ENCODE measurements at regions not wholly inside any gene's neighbourhood (a gene's known extent, or its start where the extent isn't known, plus 50 kb on each side); places are given as distances from the start of the nearest gene placed in this dataset.
A peak's percentile ranks its signal among the peaks of the same experiment; 100 is the strongest.

DNA sequence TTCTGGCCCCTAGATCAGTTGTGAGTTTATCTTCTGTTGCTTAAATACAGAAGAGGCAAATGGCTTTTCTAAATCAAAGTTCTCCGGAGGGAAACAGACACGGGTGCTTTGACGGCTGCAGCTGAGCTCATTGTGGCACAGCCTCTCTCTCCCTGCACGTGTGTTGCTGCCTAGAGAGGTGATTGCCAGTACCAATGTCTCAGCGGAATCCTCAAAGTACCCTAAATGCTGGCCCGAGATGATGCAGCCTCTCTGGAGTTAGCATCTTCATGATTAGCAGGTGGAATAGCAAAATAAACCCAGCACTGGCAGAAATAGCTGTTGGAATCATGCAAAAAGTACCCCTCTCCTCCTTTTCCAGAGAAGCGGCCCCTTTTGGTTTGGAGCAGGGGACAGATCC is 192.2 kb downstream of the PRDM2 start:
- no TSS peak for BruUV-seq (replicated peaks)
- peaks cover 17% of the 10 kb centered on the region for H3K27me3 ChIP-seq (replicated peaks; ENCODE audit: insufficient read depth, low read depth, low read length, poor library complexity)
- intact Hi-C loops (cut with micrococcal nuclease; ENCODE audit: unreplicated experiment), result no loop called here
- H3K4me3 ChIP-seq (ENCODE audit: low read depth, low read length, poor library complexity, severe bottlenecking), result peak overlapping the region; percentile 52
- no peak overlapping the region for H3K27ac ChIP-seq (ENCODE audit: low read depth, low read length, poor library complexity, severe bottlenecking)
- no peaks in the 10 kb centered on the region for H3K9me3 ChIP-seq (ENCODE audit: low read depth, low read length, poor library complexity, severe bottlenecking)
- peaks cover 2% of the 10 kb centered on the region for H3K4me1 ChIP-seq (ENCODE audit: insufficient read depth, low read length, poor library complexity, severe bottlenecking)
- no peak for DNase-seq (ENCODE audit: low spot score)
- CTCF ChIA-PET, result no interaction called here
- H3K36me3 ChIP-seq (ENCODE audit: insufficient read depth, low read length, poor library complexity, severe bottlenecking), result no peaks in the 10 kb centered on the region
- TF ChIP-seq, protein P1, sequence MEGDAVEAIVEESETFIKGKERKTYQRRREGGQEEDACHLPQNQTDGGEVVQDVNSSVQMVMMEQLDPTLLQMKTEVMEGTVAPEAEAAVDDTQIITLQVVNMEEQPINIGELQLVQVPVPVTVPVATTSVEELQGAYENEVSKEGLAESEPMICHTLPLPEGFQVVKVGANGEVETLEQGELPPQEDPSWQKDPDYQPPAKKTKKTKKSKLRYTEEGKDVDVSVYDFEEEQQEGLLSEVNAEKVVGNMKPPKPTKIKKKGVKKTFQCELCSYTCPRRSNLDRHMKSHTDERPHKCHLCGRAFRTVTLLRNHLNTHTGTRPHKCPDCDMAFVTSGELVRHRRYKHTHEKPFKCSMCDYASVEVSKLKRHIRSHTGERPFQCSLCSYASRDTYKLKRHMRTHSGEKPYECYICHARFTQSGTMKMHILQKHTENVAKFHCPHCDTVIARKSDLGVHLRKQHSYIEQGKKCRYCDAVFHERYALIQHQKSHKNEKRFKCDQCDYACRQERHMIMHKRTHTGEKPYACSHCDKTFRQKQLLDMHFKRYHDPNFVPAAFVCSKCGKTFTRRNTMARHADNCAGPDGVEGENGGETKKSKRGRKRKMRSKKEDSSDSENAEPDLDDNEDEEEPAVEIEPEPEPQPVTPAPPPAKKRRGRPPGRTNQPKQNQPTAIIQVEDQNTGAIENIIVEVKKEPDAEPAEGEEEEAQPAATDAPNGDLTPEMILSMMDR (conservative IDR thresholded peaks at IDR 0.05; ENCODE audit: low read depth, low read length), result no peak
- no peak for TF ChIP-seq EZH2 (IDR thresholded peaks at IDR 0.05; ENCODE audit: borderline replicate concordance, low read depth, low read length, poor library complexity, severe bottlenecking)
- POLR2A ChIA-PET (ENCODE audit: low non-redundant PET), result no interaction called here

DNA sequence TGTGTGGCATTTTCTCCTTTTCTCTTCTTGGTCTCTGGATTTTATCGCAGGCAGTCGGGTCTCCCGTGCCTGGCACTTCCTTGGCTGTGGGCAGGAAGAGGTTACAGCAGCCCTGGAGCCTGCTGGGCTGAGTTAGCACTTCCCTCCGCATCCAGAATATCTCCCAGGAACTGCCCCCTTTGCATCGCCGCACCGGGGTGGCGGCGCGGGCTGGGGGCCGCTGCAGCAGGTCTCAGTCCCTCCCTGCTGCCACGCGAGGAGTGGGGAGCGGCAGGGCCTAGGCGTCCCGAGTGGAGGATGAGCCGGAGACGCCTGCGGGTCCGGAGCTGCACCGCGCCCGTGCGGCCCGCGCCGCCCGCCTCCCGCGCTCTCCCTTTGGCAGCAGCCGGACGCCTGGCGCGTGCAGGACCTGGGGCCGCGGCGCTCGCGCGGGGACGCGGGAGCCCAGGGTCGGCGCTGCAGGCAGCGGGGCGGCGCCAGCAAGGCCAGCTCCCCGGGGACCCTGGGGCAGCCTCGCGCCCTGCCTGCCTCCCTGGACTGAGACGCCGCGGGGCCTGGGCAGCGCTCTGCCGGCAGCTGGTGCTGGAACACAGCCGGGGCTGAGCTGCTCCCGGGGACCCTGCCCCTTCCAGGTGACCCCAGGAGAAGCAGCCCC is 192.8 kb downstream of the PRDM2 start:
- POLR2A ChIA-PET (ENCODE audit: low non-redundant PET), result no interaction called here
- CTCF ChIA-PET, result no interaction called here
- peaks cover 17% of the 10 kb centered on the region for H3K27me3 ChIP-seq (replicated peaks; ENCODE audit: insufficient read depth, low read depth, low read length, poor library complexity)

DNA sequence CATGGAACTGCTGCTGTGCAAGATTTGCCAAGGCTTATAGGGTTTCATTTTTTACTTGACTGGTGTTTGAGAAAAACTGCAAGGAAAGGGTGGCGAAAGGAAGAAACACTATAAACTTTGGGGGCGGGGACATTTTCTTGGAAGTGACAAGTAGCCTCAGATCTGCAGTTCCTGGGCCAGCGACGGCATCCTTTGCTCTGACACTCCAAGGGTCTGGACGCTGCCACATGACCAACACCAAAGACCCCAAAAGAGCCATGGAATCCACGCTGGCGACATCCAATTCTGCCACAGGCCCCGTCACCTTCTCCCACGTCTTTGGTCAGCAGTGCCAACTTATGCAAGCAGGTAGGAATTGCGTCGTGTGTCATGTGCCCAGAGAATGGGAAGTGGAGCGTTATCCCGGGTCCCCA is 193.4 kb downstream of the PRDM2 start:
- peaks cover 2% of the 10 kb centered on the region for H3K4me1 ChIP-seq (ENCODE audit: insufficient read depth, low read length, poor library complexity, severe bottlenecking)
- intact Hi-C loops (cut with micrococcal nuclease; ENCODE audit: unreplicated experiment), result no loop called here
- CTCF ChIA-PET, result no interaction called here
- H3K27me3 ChIP-seq (replicated peaks; ENCODE audit: insufficient read depth, low read depth, low read length, poor library complexity), result peaks cover 17% of the 10 kb centered on the region
- peak; percentile 23 for DNase-seq (ENCODE audit: low spot score)
- POLR2A ChIA-PET (ENCODE audit: low non-redundant PET), result no interaction called here
- H3K9me3 ChIP-seq (ENCODE audit: low read depth, low read length, poor library complexity, severe bottlenecking), result no peaks in the 10 kb centered on the region
- TF ChIP-seq EZH2 (IDR thresholded peaks at IDR 0.05; ENCODE audit: borderline replicate concordance, low read depth, low read length, poor library complexity, severe bottlenecking), result no peak
- TF ChIP-seq, protein P1 (conservative IDR thresholded peaks at IDR 0.05; ENCODE audit: low read depth, low read length), result no peak
- no TSS peak for BruUV-seq (replicated peaks)
- no peaks in the 10 kb centered on the region for H3K36me3 ChIP-seq (ENCODE audit: insufficient read depth, low read length, poor library complexity, severe bottlenecking)
- H3K4me3 ChIP-seq (ENCODE audit: low read depth, low read length, poor library complexity, severe bottlenecking), result peak overlapping the region; percentile 52
- H3K27ac ChIP-seq (ENCODE audit: low read depth, low read length, poor library complexity, severe bottlenecking), result peak overlapping the region; percentile 39

More for the DNA sequence above, 192.8 kb downstream of the PRDM2 start:
- Histone ChIP-seq H3K4me3 (ENCODE audit: low read depth, low read length, poor library complexity, severe bottlenecking) (peak overlapping the region; percentile 52), H3K27ac (ENCODE audit: low read depth, low read length, poor library complexity, severe bottlenecking) (peak overlapping the region; percentile 39), H3K4me1 (ENCODE audit: insufficient read depth, low read length, poor library complexity, severe bottlenecking) (peaks cover 2% of the 10 kb centered on the region), H3K9me3 (ENCODE audit: low read depth, low read length, poor library complexity, severe bottlenecking) (no peaks in the 10 kb centered on the region), H3K36me3 (ENCODE audit: insufficient read depth, low read length, poor library complexity, severe bottlenecking) (no peaks in the 10 kb centered on the region)
- intact Hi-C loops (cut with micrococcal nuclease; ENCODE audit: unreplicated experiment), result no loop called here
- no TSS peak for BruUV-seq (replicated peaks)
- peak; percentile 24 for DNase-seq (ENCODE audit: low spot score)
- TF ChIP-seq EZH2 (IDR thresholded peaks at IDR 0.05; ENCODE audit: borderline replicate concordance, low read depth, low read length, poor library complexity, severe bottlenecking), result no peak
- TF ChIP-seq, protein P1 (conservative IDR thresholded peaks at IDR 0.05; ENCODE audit: low read depth, low read length), result no peak

Measured in A673 (cell line).